ENCODE measurements at regions not wholly inside any gene's neighbourhood (a gene's known extent, or its start where the extent isn't known, plus 50 kb on each side); places are given as distances from the start of the nearest gene placed in this dataset.

DNA sequence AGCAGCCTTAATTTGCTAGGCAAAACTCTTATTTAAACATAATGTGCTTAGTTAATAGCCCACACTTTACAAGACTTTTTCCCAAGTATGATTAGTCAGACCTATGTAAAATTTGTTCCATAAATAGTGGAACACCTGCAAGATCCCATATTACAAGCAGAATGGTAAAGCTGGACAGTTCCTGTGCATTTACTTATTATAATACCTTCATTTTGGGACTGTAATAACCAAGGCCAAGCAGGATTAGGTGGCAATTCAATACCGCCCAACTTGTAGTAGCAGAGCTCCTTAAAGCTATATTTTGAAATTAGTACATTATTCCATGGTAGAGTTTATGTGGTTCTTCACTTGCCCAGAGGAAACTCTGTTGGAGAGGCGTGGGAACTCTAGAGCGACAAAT lies 431.5 kb upstream of the MMADHC start:
- TF ChIP-seq, protein P1, sequence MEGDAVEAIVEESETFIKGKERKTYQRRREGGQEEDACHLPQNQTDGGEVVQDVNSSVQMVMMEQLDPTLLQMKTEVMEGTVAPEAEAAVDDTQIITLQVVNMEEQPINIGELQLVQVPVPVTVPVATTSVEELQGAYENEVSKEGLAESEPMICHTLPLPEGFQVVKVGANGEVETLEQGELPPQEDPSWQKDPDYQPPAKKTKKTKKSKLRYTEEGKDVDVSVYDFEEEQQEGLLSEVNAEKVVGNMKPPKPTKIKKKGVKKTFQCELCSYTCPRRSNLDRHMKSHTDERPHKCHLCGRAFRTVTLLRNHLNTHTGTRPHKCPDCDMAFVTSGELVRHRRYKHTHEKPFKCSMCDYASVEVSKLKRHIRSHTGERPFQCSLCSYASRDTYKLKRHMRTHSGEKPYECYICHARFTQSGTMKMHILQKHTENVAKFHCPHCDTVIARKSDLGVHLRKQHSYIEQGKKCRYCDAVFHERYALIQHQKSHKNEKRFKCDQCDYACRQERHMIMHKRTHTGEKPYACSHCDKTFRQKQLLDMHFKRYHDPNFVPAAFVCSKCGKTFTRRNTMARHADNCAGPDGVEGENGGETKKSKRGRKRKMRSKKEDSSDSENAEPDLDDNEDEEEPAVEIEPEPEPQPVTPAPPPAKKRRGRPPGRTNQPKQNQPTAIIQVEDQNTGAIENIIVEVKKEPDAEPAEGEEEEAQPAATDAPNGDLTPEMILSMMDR (IDR thresholded peaks at IDR 0.05) = no peak
- no peak for TF ChIP-seq SIN3A (IDR thresholded peaks at IDR 0.05; ENCODE audit: borderline replicate concordance, insufficient read depth, low read depth, low read length)
- TF ChIP-seq POLR2AphosphoS5 (IDR thresholded peaks at IDR 0.05; ENCODE audit: low read depth, low read length) = no peak
- TF ChIP-seq, protein P2, sequence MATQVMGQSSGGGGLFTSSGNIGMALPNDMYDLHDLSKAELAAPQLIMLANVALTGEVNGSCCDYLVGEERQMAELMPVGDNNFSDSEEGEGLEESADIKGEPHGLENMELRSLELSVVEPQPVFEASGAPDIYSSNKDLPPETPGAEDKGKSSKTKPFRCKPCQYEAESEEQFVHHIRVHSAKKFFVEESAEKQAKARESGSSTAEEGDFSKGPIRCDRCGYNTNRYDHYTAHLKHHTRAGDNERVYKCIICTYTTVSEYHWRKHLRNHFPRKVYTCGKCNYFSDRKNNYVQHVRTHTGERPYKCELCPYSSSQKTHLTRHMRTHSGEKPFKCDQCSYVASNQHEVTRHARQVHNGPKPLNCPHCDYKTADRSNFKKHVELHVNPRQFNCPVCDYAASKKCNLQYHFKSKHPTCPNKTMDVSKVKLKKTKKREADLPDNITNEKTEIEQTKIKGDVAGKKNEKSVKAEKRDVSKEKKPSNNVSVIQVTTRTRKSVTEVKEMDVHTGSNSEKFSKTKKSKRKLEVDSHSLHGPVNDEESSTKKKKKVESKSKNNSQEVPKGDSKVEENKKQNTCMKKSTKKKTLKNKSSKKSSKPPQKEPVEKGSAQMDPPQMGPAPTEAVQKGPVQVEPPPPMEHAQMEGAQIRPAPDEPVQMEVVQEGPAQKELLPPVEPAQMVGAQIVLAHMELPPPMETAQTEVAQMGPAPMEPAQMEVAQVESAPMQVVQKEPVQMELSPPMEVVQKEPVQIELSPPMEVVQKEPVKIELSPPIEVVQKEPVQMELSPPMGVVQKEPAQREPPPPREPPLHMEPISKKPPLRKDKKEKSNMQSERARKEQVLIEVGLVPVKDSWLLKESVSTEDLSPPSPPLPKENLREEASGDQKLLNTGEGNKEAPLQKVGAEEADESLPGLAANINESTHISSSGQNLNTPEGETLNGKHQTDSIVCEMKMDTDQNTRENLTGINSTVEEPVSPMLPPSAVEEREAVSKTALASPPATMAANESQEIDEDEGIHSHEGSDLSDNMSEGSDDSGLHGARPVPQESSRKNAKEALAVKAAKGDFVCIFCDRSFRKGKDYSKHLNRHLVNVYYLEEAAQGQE (IDR thresholded peaks at IDR 0.05; ENCODE audit: insufficient read depth in 1 of 2, low read depth in 2 of 2, low read length in 1 of 2) = 0 out of 4 replicates have a peak, but pooled peaks of 1 of the 2 experiments have one; percentile 6
- TF ChIP-seq TCF7L2 (IDR thresholded peaks at IDR 0.05; ENCODE audit: low read depth, low read length) = no peak
